ENCODE measurements at regions not wholly inside any gene's neighbourhood (a gene's known extent, or its start where the extent isn't known, plus 50 kb on each side); places are given as distances from the start of the nearest gene placed in this dataset.

GRCh38 chr4:20532871-20533870 is 167.1 kb upstream of the PACRGL start:
- no peak for DNase-seq

- no peak for DNase-seq
These were observed 161.4 kb upstream of the PACRGL start for GRCh38 chr4:20538905-20539304.

GRCh38 chr4:20543131-20543530 is 157.1 kb upstream of the PACRGL start:
- DNase-seq: no peak

- DNase-seq: peak; percentile 14
These were observed 155.6 kb upstream of the PACRGL start for GRCh38 chr4:20544645-20545044.

GRCh38 chr4:20552004-20552403 is 148.3 kb upstream of the PACRGL start:
- no peak for DNase-seq

GRCh38 chr4:20554134-20554533 is 146.1 kb upstream of the PACRGL start:
- no peak for DNase-seq

GRCh38 chr4:20565075-20565721 is 135.1 kb upstream of the PACRGL start:
- DNase-seq: no peak

GRCh38 chr4:20570981-20571715 is 129.1 kb upstream of the PACRGL start:
- no peak for DNase-seq

GRCh38 chr4:20572976-20573375 is 127.3 kb upstream of the PACRGL start:
- no peak for DNase-seq

GRCh38 chr4:20574986-20575385 is 125.3 kb upstream of the PACRGL start:
- DNase-seq: no peak

- no peak for DNase-seq
These were observed 124.8 kb upstream of the PACRGL start for GRCh38 chr4:20575486-20575885.

GRCh38 chr4:20576861-20577260 is 123.4 kb upstream of the PACRGL start:
- DNase-seq: no peak

- DNase-seq: no peak
These were observed 122.6 kb upstream of the PACRGL start for GRCh38 chr4:20577702-20578101.

GRCh38 chr4:20580907-20581306 is 119.4 kb upstream of the PACRGL start:
- DNase-seq: no peak

- DNase-seq: no peak
These were observed 110.8 kb upstream of the PACRGL start for GRCh38 chr4:20589436-20589835.

GRCh38 chr4:20590849-20591248 is 109.4 kb upstream of the PACRGL start:
- DNase-seq: no peak

GRCh38 chr4:20591571-20591970 is 108.7 kb upstream of the PACRGL start:
- DNase-seq: no peak

GRCh38 chr4:20592013-20592412 is 108.2 kb upstream of the PACRGL start:
- peak; percentile 19 for DNase-seq

- peak; percentile 54 for DNase-seq
These were observed 107.6 kb upstream of the PACRGL start for GRCh38 chr4:20592663-20593062.

- no peak for DNase-seq
These were observed 101.6 kb upstream of the PACRGL start for GRCh38 chr4:20598626-20599025.

- DNase-seq: no peak
These were observed 96.5 kb upstream of the PACRGL start for GRCh38 chr4:20603671-20604313.

GRCh38 chr4:20612313-20612712 is 87.9 kb upstream of the PACRGL start:
- no peak for DNase-seq

GRCh38 chr4:20614816-20615215 is 85.4 kb upstream of the PACRGL start:
- DNase-seq: no peak

Measured in DMS79 treated with DMSO at 0.1 percent for 48 hours (cell line).